ENCODE measurements at regions not wholly inside any gene's neighbourhood (a gene's known extent, or its start where the extent isn't known, plus 50 kb on each side); places are given as distances from the start of the nearest gene placed in this dataset.

DNA sequence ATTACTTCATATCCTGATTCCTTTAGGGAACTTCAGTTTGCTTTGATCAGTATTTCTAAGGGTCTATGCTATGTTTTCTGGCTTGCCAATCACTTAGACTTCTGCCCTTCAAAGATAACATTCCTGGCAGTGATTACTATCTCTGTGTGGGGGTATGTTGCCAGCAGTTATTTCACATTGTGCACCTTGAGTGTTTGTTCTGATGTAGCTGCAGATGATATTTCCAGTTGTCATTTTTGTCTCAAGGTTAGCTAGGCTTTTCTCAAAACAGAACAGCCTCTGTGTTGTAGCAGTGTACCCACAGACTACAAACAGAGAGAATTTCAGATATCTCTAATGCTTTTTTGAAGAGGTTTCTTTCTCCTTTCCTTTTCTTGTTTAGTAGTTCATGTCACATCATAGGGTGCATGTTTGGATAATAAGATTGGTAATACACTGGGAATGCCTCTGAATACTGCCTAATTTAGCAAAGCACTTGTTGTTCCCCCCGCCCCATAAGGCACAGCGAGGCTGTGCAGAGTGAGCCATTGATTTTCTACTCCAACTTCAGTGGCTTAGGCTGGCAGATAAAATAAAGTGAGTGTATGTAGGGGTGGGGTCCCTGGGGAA, 134.7 kb upstream of the AGR3 start:
- intact Hi-C loops (cut with DNase I; ENCODE audit: low total_unique reads), result no loop called here
- TF ChIP-seq CTCF (IDR thresholded peaks at IDR 0.05) (no peak), POLR2A (IDR thresholded peaks at IDR 0.05) (no peak)
- Histone ChIP-seq H3K4me1 (no peaks in the 10 kb centered on the region), H3K27ac (no peak overlapping the region), H3K27me3 (no peaks in the 10 kb centered on the region), H3K4me3 (no peak overlapping the region), H3K36me3 (no peaks in the 10 kb centered on the region), H3K9me3 (no peaks in the 10 kb centered on the region)
- no peak for DNase-seq

- H3K27ac ChIP-seq, result no peak overlapping the region
- no peaks in the 10 kb centered on the region for H3K9me3 ChIP-seq
- H3K4me3 ChIP-seq, result no peak overlapping the region
- no peak for DNase-seq
- no peaks in the 10 kb centered on the region for H3K4me1 ChIP-seq
- TF ChIP-seq CTCF (IDR thresholded peaks at IDR 0.05) (no peak), POLR2A (IDR thresholded peaks at IDR 0.05) (no peak)
- H3K27me3 ChIP-seq, result no peaks in the 10 kb centered on the region
- intact Hi-C loops (cut with DNase I; ENCODE audit: low total_unique reads), result no loop called here
- no peaks in the 10 kb centered on the region for H3K36me3 ChIP-seq
Measured at GRCh38 chr7:17019106-17019505, 137.3 kb upstream of the AGR3 start.

GRCh38 chr7:17020250-17020649, 138.5 kb upstream of the AGR3 start:
- TF ChIP-seq POLR2A (IDR thresholded peaks at IDR 0.05), result no peak
- no peak for TF ChIP-seq CTCF (IDR thresholded peaks at IDR 0.05)
- no peaks in the 10 kb centered on the region for H3K9me3 ChIP-seq
- no peak overlapping the region for H3K4me3 ChIP-seq
- intact Hi-C loops (cut with DNase I; ENCODE audit: low total_unique reads), result no loop called here
- H3K27ac ChIP-seq, result no peak overlapping the region
- DNase-seq, result no peak
- no peaks in the 10 kb centered on the region for H3K36me3 ChIP-seq
- H3K27me3 ChIP-seq, result no peaks in the 10 kb centered on the region
- no peaks in the 10 kb centered on the region for H3K4me1 ChIP-seq

- Histone ChIP-seq H3K4me3 (no peak overlapping the region), H3K27me3 (no peaks in the 10 kb centered on the region), H3K36me3 (no peaks in the 10 kb centered on the region), H3K4me1 (no peaks in the 10 kb centered on the region), H3K27ac (no peak overlapping the region), H3K9me3 (no peaks in the 10 kb centered on the region)
- no peak for DNase-seq
- no peak for TF ChIP-seq POLR2A (IDR thresholded peaks at IDR 0.05)
- intact Hi-C loops (cut with DNase I; ENCODE audit: low total_unique reads), result no loop called here
Measured at GRCh38 chr7:17021205-17021604, 139.4 kb upstream of the AGR3 start.

GRCh38 chr7:17022920-17023319, 141.1 kb upstream of the AGR3 start:
- Histone ChIP-seq H3K27ac (no peak overlapping the region), H3K36me3 (no peaks in the 10 kb centered on the region), H3K4me1 (no peaks in the 10 kb centered on the region), H3K9me3 (no peaks in the 10 kb centered on the region), H3K27me3 (no peaks in the 10 kb centered on the region), H3K4me3 (no peak overlapping the region)
- TF ChIP-seq CTCF (IDR thresholded peaks at IDR 0.05) (no peak), POLR2A (IDR thresholded peaks at IDR 0.05) (no peak)
- DNase-seq, result no peak
- intact Hi-C loops (cut with DNase I; ENCODE audit: low total_unique reads), result no loop called here

DNA sequence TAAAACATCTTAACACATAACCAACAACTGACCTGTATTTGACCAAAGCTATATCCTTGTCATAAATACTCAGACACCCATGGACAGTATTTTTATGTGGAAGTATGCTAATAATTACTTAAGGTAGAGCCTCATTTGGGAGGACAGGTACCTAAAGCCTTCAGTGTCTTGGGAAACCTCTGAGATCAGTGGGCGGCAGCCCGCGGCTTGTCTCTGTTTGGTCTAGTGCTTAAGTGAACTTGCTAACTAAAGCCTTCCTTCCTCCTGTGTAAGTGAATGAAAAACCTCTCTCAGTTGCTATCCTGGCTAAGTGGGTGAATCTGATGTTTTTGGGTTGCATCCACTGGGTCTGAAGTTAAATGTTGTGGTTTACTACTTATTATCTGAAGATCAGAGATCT, 144.5 kb upstream of the AGR3 start:
- Histone ChIP-seq H3K27me3 (no peaks in the 10 kb centered on the region), H3K9me3 (no peaks in the 10 kb centered on the region), H3K4me1 (no peaks in the 10 kb centered on the region), H3K27ac (no peak overlapping the region), H3K4me3 (no peak overlapping the region), H3K36me3 (no peaks in the 10 kb centered on the region)
- no peak for DNase-seq
- intact Hi-C loops (cut with DNase I; ENCODE audit: low total_unique reads), result no loop called here
- TF ChIP-seq CTCF (IDR thresholded peaks at IDR 0.05), result no peak
- no peak for TF ChIP-seq POLR2A (IDR thresholded peaks at IDR 0.05)

All from uterus (tissue), 3 donors.